H9 (cell line): ENCODE measurements at regions not wholly inside any gene's neighbourhood (a gene's known extent, or its start where the extent isn't known, plus 50 kb on each side); places are given as distances from the start of the nearest gene placed in this dataset.

Source experiments
- DNase-seq: peaks from one replicate; pipeline ENCODE4 v3.0.0-alpha.2; 2017
- H2AFZ ChIP-seq: one replicate; pipeline ENCODE4 v1.6.1; 2013; ENCODE audit warnings: mild to moderate bottlenecking, low read length, control low read depth, moderate library complexity
- H2AK5ac ChIP-seq: 2 replicates; pipeline ENCODE4 v1.6.1; 2013; ENCODE audit warnings: low read length, control low read depth, mixed read lengths; ENCODE audit not compliant: insufficient read length
- H2BK120ac ChIP-seq: one replicate; pipeline ENCODE4 v1.6.1; 2013; ENCODE audit warnings: low read depth, mild to moderate bottlenecking, low read length, control low read depth, inconsistent platforms; ENCODE audit not compliant: poor library complexity, severe bottlenecking
- H2BK12ac ChIP-seq: 2 replicates; pipeline ENCODE4 v1.6.1; 2013; ENCODE audit warnings: low read length, control low read depth, mixed read lengths, low read depth; ENCODE audit not compliant: insufficient read length
- H2BK15ac ChIP-seq: 2 replicates; pipeline ENCODE4 v1.6.1; 2013; ENCODE audit warnings: low read depth, low read length, control low read depth
- H2BK20ac ChIP-seq: one replicate; pipeline ENCODE4 v1.6.1; 2013; ENCODE audit warnings: low read depth, mild to moderate bottlenecking, low read length, control low read depth, inconsistent platforms; ENCODE audit not compliant: poor library complexity, severe bottlenecking
- H2BK5ac ChIP-seq: 2 replicates; pipeline ENCODE4 v1.6.1; 2013; ENCODE audit warnings: low read length, control low read depth, mixed read lengths; ENCODE audit not compliant: insufficient read length
- H3K14ac ChIP-seq: 2 replicates; pipeline ENCODE4 v1.6.1; 2013; ENCODE audit warnings: low read length, control low read depth; ENCODE audit not compliant: insufficient read depth
- H3K18ac ChIP-seq: 2 replicates; pipeline ENCODE4 v1.6.1; 2013; ENCODE audit warnings: low read depth, mild to moderate bottlenecking, mixed read lengths, low read length, control low read depth; ENCODE audit not compliant: insufficient read length
- H3K23ac ChIP-seq: 2 replicates; pipeline ENCODE4 v1.6.1; 2013; ENCODE audit warnings: low read length, control low read depth, mixed read lengths, low read depth; ENCODE audit not compliant: insufficient read length
- H3K23me2 ChIP-seq: 2 replicates; pipeline ENCODE4 v1.6.1; 2013; ENCODE audit warnings: low read depth, mild to moderate bottlenecking, mixed read lengths, low read length, control low read depth; ENCODE audit not compliant: insufficient read length, poor library complexity, severe bottlenecking
- H3K27ac ChIP-seq: 2 replicates; pipeline ENCODE4 v1.5.1; 2013; ENCODE audit warnings: low read length, control low read depth, mixed read lengths, low read depth; ENCODE audit not compliant: insufficient read length
- H3K27me3 ChIP-seq: 2 replicates; pipeline ENCODE4 v1.6.1; 2013; ENCODE audit warnings: low read length, control low read depth, inconsistent platforms; ENCODE audit not compliant: insufficient read depth
- H3K4ac ChIP-seq: 2 replicates; pipeline ENCODE4 v1.6.1; 2013; ENCODE audit warnings: low read depth, mild to moderate bottlenecking, control low read depth, inconsistent platforms, low read length, moderate library complexity
- H3K4me1 ChIP-seq: 2 replicates; pipeline ENCODE4 v1.6.1; 2013; ENCODE audit warnings: low read length, control low read depth, inconsistent platforms; ENCODE audit not compliant: insufficient read depth
- H3K4me2 ChIP-seq: 2 replicates; pipeline ENCODE4 v1.6.1; 2013; ENCODE audit warnings: low read length, control low read depth, mixed read lengths; ENCODE audit not compliant: insufficient read length, insufficient read depth
- H3K56ac ChIP-seq: 2 replicates; pipeline ENCODE4 v1.6.1; 2013; ENCODE audit warnings: low read depth, mild to moderate bottlenecking, mixed read lengths, low read length, control low read depth; ENCODE audit not compliant: insufficient read length
- H3K79me1 ChIP-seq: 2 replicates; pipeline ENCODE4 v1.6.1; 2013; ENCODE audit warnings: low read depth, mild to moderate bottlenecking, moderate library complexity, low read length, control low read depth, inconsistent platforms; ENCODE audit not compliant: insufficient read depth, poor library complexity, severe bottlenecking
- H3K79me2 ChIP-seq: 2 replicates; pipeline ENCODE4 v1.6.1; 2013; ENCODE audit warnings: low read length, control low read depth, inconsistent platforms; ENCODE audit not compliant: insufficient read depth
- H3K9ac ChIP-seq: 2 replicates; pipeline ENCODE4 v1.6.1; 2013; ENCODE audit warnings: low read length, control low read depth, mixed read lengths; ENCODE audit not compliant: insufficient read length; ENCODE audit errors: extremely low read depth
- H3K9me3 ChIP-seq: one replicate; pipeline ENCODE4 v1.6.1; 2013; ENCODE audit warnings: low read depth, low read length, inconsistent platforms; ENCODE audit not compliant: control insufficient read depth
- H3T11ph ChIP-seq: one replicate; pipeline ENCODE4 v1.6.1; 2013; ENCODE audit warnings: mild to moderate bottlenecking, low read length, control low read depth, inconsistent platforms
- H4K20me1 ChIP-seq: one replicate; pipeline ENCODE4 v1.6.1; 2013; ENCODE audit not compliant: control insufficient read depth, insufficient read length, insufficient read depth
- H4K5ac ChIP-seq: 2 replicates; pipeline ENCODE4 v1.6.1; 2013; ENCODE audit warnings: low read depth, mild to moderate bottlenecking, mixed read lengths, low read length, control low read depth; ENCODE audit not compliant: insufficient read length
- H4K8ac ChIP-seq: replicated peaks from 2 replicates; pipeline ENCODE4 v1.6.1; 2013; ENCODE audit warnings: low read length, control low read depth, mixed read lengths, low read depth; ENCODE audit not compliant: insufficient read length
- H4K91ac ChIP-seq: 2 replicates; pipeline ENCODE4 v1.6.1; 2013; ENCODE audit warnings: low read depth, mild to moderate bottlenecking, moderate library complexity, mixed read lengths, low read length, control low read depth; ENCODE audit not compliant: insufficient read length
- H3K27ac Mint-ChIP-seq, 3 experiments: 2 replicates in 2 of 3; 3 replicates in 1 of 3; pipeline ENCODE4 v1.8.0; 2020 to 2021; ENCODE audit warnings: mixed read lengths in 3 of 3, mild to moderate bottlenecking in 1 of 3, moderate library complexity in 1 of 3
- H3K27me3 Mint-ChIP-seq: 2 replicates; pipeline ENCODE4 v1.8.0; 2021; ENCODE audit warnings: low read depth, mild to moderate bottlenecking, moderate library complexity, mixed read lengths
- H3K36me3 Mint-ChIP-seq, 3 experiments: 2 replicates in 2 of 3; 3 replicates in 1 of 3; pipeline ENCODE4 v1.8.0; 2020 to 2021; ENCODE audit warnings: low read depth in 3 of 3, mixed read lengths in 3 of 3; ENCODE audit not compliant: insufficient read depth in 1 of 3
- H3K4me1 Mint-ChIP-seq, 2 experiments: 2 replicates each; pipeline ENCODE4 v1.8.0; 2020; ENCODE audit warnings: mixed read lengths in 2 of 2
- H3K4me3 Mint-ChIP-seq, 2 experiments: 2 replicates in 1 of 2; 3 replicates in 1 of 2; pipeline ENCODE4 v1.8.0; 2020 to 2021; ENCODE audit warnings: mild to moderate bottlenecking in 2 of 2, mixed read lengths in 2 of 2, moderate library complexity in 1 of 2
- H3K9me3 Mint-ChIP-seq, 2 experiments: 2 replicates in 1 of 2; 3 replicates in 1 of 2; pipeline ENCODE4 v1.8.0; 2020; ENCODE audit warnings: mild to moderate bottlenecking in 2 of 2, mixed read lengths in 2 of 2, moderate library complexity in 1 of 2
- CTCF ChIP-seq: fragments of 200-600 bp; sonication (generic); conservative IDR thresholded peaks from 3 replicates; pipeline ENCODE4 v1.8.0; 2021; ENCODE audit warnings: antibody characterized with exemption, mild to moderate bottlenecking

- Histone ChIP-seq H4K8ac (no peak overlapping the region), H3K4me1 (no peaks in the 10 kb centered on the region), H2AK5ac (no peak overlapping the region), H4K20me1 (no peaks in the 10 kb centered on the region), H4K5ac (no peak overlapping the region), H3K79me2 (no peaks in the 10 kb centered on the region), H2BK15ac (no peak overlapping the region), H2BK12ac (no peak overlapping the region), H3K27me3 (no peaks in the 10 kb centered on the region), H3K18ac (no peak overlapping the region), H4K91ac (no peak overlapping the region), H3K23ac (no peak overlapping the region), H3K9me3 (no peaks in the 10 kb centered on the region), H2AFZ (no peak overlapping the region), H3K27ac (no peak overlapping the region), H3K56ac (no peak overlapping the region), H3K79me1 (no peaks in the 10 kb centered on the region), H2BK20ac (no peak overlapping the region), H3K4me2 (no peak overlapping the region), H3K14ac (no peak overlapping the region), H3K9ac (no peak overlapping the region), H3T11ph (no peak overlapping the region), H2BK120ac (no peak overlapping the region), H3K23me2 (no peaks in the 10 kb centered on the region), H2BK5ac (no peak overlapping the region), H3K4ac (no peak overlapping the region)
- DNase-seq: no peak
- no peaks in the 10 kb centered on the region for H3K9me3 Mint-ChIP-seq
- H3K27me3 Mint-ChIP-seq: no peaks in the 10 kb centered on the region
- H3K27ac Mint-ChIP-seq: no peak overlapping the region
- no peak for TF ChIP-seq CTCF
- no peaks in the 10 kb centered on the region for H3K4me1 Mint-ChIP-seq
- H3K4me3 Mint-ChIP-seq: no peak overlapping the region
- H3K36me3 Mint-ChIP-seq: no peaks in the 10 kb centered on the region
Observed at GRCh38 chr3:84680700-84681099, 278.1 kb upstream of the CADM2 start.
